NB4 (cell line): ENCODE measurements at regions not wholly inside any gene's neighbourhood (a gene's known extent, or its start where the extent isn't known, plus 50 kb on each side); places are given as distances from the start of the nearest gene placed in this dataset.

Source experiments
- CTCF ChIP-seq: IDR thresholded peaks from one replicate; pipeline ENCODE4 v1.5.1; 2012; ENCODE audit warnings: low read depth, low read length
- POLR2A ChIP-seq: IDR thresholded peaks from 2 replicates; pipeline ENCODE4 v1.6.1; 2011; ENCODE audit warnings: mild to moderate bottlenecking; ENCODE audit not compliant: insufficient read length; ENCODE audit errors: extremely low read depth

DNA sequence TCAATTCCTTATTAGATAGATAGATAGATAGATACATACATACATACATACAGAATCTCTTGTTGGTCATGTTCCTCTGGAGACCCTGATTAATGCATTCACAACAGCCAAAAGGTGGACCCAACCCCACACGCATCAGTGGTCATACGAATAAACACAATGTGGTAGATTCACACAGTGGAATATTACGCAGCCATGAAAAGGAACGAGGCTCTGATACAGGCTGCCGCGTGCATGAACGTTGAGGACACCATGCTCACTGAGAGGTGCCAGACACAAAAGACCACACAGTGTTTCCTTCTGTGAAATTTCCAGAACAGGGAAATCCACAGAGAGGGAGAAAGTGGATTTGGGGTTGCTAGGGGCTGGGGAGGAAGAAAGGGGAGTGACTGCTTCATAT lies 136.7 kb downstream of the CRLF2 start:
- TF ChIP-seq CTCF (no peak), POLR2A (no peak)
